VCaP (cell line): ENCODE measurements at regions not wholly inside any gene's neighbourhood (a gene's known extent, or its start where the extent isn't known, plus 50 kb on each side); places are given as distances from the start of the nearest gene placed in this dataset.

Source experiments
- H3K27ac ChIP-seq: fragments of 450-650 bp; 2 replicates; pipeline ENCODE4 v1.5.1; 2017
- TF ChIP-seq, protein P1 (sequence below): fragments of 450-650 bp; conservative IDR thresholded peaks from 2 replicates; pipeline ENCODE4 v1.5.1; 2017; ENCODE audit warnings: mild to moderate bottlenecking, moderate library complexity

DNA sequence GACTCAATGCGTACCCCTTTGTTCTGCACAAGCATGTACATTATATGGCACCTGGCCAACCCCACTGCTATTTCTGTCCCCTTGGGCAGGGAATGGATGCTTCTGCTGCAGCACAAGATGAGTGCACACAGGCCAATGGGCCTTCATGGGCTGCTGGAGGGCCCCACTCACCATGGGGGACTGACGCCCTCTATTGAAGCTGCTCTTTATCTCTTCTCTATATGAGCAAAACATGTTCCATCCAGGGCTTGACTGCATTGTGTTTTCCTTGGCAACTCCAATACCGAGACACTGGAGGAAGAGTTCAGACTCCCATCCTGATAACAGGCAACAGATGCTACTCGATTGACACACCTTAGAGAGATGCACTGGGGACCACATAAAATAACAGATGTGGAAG lies 251.6 kb upstream of the NCKAP5 start:
- no peak overlapping the region for H3K27ac ChIP-seq

DNA sequence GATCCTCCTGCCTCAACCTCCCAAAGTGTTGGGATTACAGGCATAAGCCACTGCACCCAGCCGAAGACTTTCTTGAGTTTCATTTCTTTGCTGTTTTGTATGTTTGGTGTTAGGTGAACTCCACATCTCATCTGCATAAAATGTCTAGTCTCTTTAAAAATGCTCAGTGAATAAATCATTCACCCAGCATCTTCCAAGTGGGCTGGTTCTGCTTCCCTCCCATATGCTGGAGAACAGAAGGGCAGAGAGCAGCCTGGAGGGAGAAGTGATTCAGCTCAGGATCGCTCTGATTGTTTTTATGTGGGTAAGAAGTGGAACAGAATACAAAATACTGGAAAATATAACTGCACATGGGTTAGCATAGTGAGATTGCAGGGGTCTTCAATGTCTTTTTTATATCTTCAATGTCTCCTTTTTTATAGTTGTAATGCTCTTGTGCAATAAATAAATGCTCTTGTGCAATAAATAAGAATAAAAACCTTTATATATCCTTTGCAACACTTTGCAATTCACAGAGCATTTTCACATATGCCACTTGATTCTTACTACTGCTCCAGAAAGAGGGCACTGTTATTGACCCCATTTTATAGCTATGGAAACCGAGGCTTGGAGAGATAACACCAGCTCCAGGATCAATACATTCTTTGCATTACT lies 253.0 kb upstream of the NCKAP5 start:
- TF ChIP-seq, protein P1, sequence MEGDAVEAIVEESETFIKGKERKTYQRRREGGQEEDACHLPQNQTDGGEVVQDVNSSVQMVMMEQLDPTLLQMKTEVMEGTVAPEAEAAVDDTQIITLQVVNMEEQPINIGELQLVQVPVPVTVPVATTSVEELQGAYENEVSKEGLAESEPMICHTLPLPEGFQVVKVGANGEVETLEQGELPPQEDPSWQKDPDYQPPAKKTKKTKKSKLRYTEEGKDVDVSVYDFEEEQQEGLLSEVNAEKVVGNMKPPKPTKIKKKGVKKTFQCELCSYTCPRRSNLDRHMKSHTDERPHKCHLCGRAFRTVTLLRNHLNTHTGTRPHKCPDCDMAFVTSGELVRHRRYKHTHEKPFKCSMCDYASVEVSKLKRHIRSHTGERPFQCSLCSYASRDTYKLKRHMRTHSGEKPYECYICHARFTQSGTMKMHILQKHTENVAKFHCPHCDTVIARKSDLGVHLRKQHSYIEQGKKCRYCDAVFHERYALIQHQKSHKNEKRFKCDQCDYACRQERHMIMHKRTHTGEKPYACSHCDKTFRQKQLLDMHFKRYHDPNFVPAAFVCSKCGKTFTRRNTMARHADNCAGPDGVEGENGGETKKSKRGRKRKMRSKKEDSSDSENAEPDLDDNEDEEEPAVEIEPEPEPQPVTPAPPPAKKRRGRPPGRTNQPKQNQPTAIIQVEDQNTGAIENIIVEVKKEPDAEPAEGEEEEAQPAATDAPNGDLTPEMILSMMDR, result no peak
- H3K27ac ChIP-seq, result no peak overlapping the region

More for the DNA sequence above, 251.6 kb upstream of the NCKAP5 start:
- TF ChIP-seq, protein P1, result no peak

DNA sequence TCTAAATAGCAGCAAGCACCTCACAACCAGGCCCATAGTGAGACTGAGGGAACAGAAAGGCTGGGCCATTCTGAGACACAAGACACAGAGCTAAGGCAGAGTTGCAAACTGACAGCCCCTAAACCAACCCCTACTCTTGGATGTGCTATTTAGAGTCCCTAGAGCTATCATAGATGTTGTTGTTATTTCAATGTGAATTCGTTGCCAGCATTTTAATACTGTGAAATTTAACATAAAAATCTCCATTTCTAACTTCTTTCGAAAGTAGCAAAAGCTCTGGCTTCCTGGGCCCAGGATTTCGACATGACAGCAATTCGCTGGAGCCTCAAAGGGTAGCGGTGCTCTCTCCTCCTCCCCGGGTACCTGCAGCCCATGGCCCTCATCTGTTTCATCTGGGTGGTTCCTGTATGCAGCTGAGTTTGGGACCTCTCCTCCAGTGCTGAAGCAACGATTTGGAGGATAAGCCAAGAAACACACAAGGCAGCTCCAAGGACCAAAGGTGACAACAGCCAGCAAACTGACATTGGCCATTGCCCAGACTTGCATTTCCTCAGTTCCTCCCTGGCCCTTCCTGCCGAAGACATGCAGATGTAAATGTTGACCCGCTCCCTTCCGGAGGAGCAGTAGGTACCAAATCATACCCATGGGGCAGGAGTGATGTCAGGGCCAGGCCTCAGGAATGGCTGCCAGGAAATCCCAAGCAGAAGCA lies 254.4 kb upstream of the NCKAP5 start:
- TF ChIP-seq, protein P1, result no peak
- H3K27ac ChIP-seq, result no peak overlapping the region

DNA sequence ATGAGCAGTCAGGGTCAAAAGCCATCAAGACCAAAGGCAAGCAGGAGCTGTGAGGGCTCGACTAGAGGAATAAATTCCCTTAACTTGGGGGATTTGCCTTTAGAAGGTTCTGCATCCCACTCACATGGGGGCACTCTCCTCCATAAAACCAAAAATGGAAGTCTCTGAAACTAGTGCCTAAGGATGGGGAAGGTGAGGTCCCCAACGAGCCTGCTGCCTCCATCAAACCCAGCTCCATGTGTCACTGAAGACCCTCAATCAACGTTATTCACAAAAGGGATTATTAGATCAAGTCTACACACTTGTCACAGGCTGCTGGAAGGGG lies 254.9 kb upstream of the NCKAP5 start:
- TF ChIP-seq, protein P1, result no peak
- no peak overlapping the region for H3K27ac ChIP-seq

DNA sequence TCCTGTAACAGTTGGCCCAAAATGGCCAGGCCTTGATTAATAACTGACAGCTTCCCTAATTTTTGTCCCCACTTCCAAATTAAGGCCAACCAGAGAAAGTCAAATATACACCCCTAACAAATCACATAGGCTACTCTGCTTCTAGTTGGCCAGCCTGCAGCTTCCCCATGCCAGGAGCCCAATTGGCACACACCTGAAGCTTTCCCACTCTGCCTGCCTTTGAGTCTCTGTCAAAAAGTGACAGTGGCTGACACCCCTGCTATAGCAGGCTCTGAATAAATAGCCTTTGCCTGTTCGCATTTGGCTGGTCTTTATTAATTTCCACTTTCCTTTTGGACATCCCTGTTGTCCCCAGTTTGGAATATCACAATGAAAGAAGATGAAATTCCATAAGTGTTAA lies 256.6 kb upstream of the NCKAP5 start:
- H3K27ac ChIP-seq, result no peak overlapping the region

DNA sequence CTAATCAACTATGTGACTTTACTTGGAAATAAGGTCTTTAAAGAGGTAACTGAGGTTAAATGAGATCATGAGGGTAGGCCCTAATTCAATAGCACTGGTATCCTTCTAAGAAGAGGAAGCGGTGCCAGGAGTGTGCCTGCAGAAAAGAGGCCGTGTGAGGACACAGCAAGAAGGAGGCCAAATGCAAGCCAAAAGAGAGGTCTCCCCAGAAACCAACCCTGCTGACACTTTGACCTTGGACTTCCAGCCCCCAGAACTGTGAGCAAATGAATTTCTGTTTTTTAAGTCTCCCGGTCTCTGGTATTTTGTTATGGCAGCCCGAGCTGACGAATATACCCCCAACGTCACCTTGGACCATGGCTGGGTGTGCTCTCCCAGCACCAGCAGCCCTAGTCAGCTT lies 257.5 kb upstream of the NCKAP5 start:
- TF ChIP-seq, protein P1, result no peak
- no peak overlapping the region for H3K27ac ChIP-seq

More for the DNA sequence above, 256.6 kb upstream of the NCKAP5 start:
- TF ChIP-seq, protein P1, result no peak

DNA sequence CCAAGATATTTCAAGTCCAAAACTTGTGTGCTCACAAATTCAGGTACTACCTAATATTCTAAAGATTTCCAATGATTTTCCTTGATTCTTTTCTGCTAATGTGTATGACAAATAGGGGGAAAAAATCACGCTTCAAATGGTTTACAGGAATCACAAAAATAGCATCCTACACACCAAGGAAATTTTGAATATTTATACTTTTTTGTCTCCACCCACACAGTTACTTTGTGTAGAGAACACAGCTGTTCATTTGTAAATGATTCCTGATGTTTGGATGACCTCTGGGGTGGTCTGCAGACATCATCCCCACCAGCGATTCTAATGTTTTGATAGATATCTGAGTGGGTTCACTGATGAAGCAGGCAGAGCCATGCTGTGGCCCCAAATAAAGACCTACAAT lies 260.6 kb upstream of the NCKAP5 start:
- TF ChIP-seq, protein P1, result no peak
- H3K27ac ChIP-seq, result no peak overlapping the region
